Right lung (tissue), 2 donors: ENCODE measurements at regions not wholly inside any gene's neighbourhood (a gene's known extent, or its start where the extent isn't known, plus 50 kb on each side); places are given as distances from the start of the nearest gene placed in this dataset.
"Not testable (repeated sequence)": the region's sequence is repeated elsewhere in the genome, so short reads cannot be mapped to it uniquely, and the experiment has no call there.

Source experiments
- DNase-seq, 2 donors: peaks; one replicate each; pipeline ENCODE4 v3.0.0-alpha.2; 2013

DNA sequence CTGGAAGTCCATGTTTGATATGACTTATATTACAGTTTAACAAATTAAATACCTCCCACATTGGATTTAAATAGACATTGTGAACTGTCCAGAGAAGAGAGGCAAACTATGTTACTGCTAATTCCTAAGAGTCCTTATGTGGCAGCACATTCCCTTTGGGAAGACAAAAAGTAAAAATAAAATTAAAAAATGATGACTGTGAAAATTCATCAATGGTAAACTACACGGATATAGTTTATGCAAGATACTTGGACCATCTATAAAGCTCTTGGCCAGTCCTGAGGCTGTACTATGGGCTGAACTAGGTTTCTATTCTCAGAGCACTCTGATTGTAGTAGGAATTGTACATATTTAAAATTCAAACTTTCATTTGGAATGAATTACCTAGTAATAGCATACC lies 206.4 kb downstream of the LRRK2 start:
- DNase-seq = no peak

DNA sequence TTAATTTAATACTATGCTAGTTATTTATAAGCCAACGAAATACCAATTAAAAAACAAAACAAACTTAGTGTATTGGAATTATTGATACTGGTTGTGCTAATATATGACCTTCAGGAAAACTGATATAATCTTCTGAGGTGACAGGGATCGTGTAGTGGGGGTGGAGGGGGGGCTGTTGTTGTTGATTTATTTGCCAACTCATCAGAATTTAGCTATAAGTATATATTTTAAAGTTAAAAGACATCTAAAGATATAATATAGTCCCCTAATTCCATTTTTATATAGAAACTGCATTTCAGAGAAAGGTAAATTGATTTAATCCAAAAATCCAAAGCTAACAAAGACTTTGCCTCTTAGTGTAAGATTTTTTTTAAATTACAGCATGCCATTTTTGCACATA lies 210.5 kb downstream of the LRRK2 start:
- DNase-seq = no peak

DNA sequence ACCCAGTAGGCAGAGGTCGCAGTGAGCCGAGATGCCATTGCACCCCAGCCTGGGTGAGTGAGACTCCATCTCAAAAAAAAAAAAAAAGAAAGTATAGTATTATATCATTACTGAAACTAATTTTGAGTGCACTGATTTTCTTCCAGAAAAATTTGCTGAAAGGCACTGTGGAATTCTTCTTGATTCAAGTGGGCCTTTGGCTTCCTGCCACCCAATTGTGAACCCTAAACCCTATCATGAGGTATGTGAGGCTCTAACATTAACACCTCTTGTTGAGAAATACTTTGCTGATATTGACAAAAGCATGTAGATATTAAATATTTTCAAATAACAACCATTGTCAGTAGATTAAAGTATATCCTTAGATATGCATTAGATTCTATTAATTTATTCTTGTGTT lies 211.2 kb downstream of the LRRK2 start:
- DNase-seq = peak; percentile 6 to 18

DNA sequence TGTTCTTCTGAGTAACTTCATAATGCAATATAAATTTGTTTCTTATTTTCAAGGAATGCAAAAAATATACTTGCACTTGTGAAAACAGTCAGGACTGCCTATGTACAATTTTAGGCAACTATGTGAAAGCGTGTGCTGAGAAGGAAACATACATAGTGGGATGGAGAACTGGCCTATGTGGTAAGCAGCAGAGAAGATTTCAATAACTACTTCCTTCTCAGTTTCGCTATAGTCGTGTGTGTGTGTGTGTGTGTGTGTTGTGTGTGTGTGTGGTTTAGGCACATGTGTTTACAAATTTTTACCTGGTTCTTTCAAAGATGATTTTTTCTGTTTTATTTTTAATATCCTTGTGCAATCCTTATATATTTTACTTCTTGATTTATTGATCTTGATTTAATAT lies 211.8 kb downstream of the LRRK2 start:
- DNase-seq = no peak

DNA sequence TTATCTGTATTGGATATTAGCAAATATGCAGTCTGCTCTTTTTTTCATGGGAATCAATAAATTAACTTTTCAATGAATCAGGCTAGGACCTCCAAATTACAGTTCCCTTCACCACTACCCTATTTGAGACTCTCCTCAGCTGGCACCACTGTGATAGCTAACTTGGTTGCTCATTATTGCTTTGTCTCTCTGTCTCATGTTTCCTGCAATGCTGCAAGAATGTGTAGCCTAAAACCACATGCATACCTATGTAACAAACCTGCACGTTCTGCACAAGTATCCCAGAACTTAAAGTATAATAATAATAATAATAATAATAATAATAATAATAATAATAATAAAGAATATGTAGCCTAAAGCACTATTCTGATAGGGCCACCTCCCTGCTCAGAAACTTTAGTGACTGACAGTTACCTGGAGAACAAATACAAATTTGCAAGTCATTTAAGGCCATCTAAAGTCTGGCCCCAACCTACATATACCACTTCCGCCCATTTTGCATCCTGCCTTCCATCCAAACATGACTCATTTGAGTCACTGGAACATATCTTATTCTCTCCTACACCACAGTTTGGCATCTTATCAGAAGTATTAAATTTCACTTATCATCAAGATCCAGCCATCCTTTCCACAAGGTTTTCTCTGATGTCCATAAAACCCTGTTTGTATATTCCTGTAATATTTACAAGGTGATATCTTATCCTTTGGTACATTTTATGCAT lies 215.1 kb downstream of the LRRK2 start:
- no peak for DNase-seq

DNA sequence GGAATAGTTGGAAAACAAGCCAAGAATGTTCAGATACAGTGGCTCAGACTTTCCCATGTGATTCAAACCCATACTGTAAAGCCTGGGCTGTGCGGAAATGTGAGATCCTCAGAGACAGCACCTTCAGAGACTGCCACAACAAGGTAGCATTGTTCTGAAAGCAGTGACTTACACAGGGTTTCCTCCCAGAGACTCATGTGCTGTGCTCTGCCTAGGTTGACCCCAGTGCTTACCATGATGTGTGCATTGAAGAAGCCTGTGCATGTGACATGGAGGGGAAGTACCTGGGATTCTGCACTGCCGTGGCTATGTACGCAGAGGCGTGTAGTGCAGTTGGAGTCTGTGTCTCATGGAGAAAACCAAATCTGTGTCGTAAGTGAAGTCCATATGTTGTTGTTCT lies 219.4 kb downstream of the LRRK2 start:
- no peak for DNase-seq

DNA sequence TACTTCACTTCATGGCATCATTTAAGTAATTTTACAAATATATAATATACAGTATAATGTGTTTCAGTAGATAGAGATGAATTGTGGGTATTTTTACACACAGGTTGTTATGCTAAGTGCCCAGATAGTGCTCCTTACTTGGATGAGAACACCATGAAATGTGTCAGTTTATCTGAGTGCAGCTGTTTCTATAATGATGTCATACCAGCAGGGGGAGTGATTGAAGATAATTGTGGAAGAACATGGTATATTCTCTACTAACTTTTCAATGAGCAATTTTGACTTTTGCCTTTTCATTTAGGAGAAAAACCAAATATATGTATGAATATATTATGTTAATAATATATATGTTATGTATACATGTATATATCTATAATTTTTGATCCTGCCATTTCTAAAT lies 221.6 kb downstream of the LRRK2 start:
- DNase-seq = peak in 1 of 2 donors; percentile 3

DNA sequence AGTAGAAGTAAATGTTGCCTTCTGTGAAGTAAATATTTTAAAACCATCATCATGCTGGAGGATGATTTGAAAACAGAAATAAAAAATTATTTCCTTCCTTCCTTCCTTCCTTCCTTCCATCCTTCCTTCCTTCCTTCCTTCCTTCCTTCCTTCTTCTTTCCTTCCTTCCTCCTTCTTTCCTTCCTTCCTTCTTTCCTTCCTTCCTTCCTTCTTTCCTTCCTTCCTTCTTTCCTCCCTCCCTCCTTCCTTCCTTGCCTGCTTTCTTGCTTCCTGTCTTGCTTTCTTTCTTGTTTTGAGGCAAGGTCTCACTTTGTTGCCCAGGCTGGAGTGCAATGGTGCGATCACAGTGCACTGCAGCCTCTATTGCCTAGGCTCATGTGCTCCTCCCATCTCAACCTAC lies 223.7 kb downstream of the LRRK2 start:
- DNase-seq = not testable (repeated sequence)

DNA sequence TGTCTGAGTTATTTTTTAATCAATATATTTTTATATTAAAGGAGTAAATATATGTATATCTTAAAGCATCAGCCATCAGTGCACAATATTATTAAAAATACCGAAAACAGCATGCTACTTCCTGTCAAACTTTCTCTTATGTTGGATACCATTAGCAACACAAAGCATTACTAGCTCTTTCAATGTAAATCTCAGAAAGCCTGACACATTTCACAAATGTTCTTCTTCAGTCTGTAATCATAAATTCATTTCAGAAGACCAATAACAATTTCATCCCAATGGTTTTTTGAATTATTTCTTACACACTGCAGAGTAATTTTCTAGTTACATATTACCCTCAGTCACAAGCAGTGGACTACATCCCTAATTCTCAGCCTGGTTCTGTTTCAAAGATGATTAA lies 226.9 kb downstream of the LRRK2 start:
- no peak for DNase-seq

DNA sequence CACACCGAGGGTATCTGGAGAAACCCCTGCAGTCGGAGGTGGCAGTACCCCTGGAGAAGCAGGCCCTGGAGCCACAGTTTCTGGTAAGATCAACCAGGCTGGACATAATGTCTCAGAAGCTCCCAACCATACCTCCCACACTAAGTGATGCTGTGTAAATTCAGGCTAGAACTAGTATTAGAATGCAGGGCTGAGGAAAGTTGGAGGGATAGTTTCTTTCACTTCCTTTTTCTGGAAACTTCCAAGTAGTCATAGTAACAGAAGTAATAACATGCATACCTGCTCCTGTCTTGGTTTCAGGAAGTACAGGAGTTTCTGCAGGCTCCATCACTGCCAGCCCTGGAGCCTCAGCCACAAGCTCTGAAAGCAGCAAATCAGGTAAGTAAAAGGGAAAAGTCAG lies 228.1 kb upstream of the CNTN1 start:
- no peak for DNase-seq

DNA sequence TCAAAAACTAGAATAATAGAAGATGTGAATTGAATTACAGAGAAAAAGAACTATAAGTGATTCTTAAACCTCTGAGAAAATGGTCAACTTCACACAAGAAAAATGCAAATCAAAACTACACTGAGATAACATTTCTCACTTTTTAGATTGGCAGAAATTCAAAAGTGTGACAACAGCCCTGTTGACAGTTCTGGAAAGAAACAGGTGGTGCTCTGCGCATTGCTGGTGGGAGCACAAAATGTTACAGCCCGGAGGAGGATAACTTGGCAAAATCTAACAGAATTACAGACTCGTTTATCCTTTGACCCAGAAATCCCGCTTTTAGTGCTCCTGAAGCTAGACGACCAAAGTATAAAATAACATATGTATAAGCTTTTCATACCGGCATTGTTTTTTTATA lies 222.5 kb upstream of the CNTN1 start:
- DNase-seq = no peak

DNA sequence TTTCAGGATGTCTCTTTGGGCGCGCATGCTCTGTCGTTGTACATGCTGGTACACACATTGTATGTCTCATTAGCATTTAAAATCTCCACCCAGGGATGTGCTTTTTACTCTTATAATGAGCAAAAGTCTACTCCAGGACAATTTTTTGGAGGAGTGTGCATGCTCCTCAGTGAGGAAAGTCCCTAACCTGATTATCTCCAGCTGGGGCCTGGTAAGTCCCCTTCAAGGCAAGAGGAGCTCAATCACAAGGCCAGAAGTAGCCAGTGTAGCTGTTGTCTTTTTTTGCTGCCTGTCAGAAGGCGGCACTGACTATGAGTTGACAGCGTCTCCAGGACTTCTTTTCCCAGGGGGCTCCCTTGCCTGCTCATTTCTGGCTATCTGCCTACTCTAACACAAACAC lies 218.3 kb upstream of the CNTN1 start:
- DNase-seq = no peak

DNA sequence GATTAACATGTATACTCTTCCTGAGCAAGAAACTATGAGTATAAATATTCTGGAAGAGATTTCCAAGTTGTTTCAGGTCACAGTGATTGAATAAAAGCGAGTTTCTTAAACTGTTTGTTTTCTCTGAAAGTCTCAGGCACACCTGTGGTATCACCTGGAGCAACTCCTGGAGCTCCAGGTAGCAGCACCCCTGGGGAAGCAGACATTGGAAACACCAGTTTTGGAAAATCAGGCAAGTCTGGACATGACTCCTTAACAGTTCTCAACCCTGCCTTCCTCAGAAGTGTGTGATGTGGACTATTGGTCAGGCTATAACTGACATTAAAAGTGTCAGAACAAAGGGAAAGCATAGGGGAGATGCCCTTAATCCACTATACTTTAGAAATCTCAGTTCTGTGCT lies 217.6 kb upstream of the CNTN1 start:
- no peak for DNase-seq

DNA sequence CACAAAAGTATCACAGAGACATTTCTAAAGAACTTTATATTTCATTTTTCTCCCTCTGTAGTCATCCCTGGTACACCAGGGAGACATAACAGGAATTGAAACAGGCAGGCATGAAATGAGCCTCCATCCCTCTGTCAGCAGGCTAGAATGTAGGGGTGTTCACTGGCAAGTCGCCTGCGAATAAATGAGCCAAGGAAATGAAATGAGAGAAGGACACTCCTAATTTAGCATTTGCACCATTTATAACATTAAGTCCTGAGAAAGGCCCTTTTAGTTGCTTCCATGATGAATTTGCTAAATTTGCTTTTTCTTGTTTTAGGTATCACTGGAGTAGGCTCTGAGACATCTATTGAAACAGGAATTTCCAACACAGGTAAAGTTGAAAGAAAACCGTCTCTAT lies 192.4 kb upstream of the CNTN1 start:
- DNase-seq = no peak

DNA sequence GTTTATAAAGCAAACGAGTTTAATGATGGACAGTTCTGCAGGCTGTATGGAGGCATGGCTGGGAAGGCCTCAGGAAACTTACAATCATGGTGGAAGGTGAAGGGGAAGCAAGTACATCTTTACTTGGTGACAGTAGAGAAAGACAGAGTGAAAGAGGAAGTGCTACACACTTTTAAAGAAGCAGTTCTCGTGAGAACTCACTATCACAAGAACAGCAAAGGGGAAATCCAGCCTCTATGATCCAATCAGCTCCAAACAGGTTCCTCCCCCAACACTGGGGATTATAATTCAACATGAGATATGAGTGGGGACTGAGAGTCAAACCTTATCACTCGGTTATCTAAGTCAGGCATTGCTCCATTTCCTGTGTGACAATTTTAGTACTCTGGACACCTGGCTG lies 189.9 kb upstream of the CNTN1 start:
- DNase-seq = no peak

DNA sequence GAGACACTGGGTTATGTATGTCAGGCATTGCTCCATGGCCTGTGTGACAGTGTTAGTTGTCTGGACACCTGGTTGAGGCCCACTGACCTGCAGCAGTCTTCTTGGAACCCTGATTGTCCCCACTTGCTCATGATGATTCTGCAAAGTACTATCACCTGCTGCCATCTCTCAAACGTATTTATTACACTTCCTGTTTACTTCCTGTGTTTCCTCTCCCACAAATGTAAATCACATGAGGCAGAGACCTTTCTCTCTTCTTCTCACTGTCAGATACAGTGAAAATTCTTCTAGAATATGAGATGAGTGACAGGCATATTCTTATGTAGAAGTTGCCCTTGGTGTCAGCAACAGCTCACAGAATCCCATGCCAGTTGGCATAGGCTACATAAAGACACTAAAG lies 186.9 kb upstream of the CNTN1 start:
- no peak for DNase-seq

DNA sequence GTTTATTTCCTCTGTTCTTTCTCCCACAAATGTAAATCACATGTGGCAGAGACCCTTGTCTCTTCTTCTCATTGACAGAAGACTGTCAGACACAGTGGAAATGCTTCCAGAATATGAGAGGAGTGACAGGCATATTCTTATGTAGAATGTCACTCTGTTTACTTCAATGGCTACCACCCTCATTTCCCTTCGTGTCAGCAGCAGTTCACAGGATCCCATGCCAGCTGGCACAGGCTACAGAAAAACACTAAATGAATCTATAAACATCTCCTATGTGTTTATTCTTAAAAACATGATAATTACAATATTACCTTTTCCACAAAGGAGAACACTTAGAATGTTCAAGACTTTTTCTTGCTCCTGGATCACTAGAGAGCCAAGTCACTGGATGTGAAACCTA lies 183.8 kb upstream of the CNTN1 start:
- peak; percentile 6 for DNase-seq

DNA sequence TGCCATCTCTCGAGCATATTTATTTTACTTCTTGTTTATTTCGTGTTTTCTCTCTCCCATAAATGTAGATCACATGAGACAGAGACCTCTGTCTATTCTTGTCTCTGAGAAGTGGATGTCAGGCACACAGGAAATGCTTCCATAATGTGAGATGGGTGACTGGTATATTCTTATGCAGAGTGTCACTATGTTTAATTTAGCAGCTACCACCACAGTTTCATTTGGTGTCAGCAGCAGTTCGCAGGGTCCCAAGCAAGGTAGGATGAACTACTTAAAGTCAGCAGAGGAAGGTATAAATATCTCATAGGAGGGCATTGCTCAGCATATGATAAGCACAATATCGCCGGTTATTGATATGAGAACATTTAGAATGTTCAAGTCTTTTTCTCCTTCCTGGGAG lies 180.9 kb upstream of the CNTN1 start:
- DNase-seq = no peak

DNA sequence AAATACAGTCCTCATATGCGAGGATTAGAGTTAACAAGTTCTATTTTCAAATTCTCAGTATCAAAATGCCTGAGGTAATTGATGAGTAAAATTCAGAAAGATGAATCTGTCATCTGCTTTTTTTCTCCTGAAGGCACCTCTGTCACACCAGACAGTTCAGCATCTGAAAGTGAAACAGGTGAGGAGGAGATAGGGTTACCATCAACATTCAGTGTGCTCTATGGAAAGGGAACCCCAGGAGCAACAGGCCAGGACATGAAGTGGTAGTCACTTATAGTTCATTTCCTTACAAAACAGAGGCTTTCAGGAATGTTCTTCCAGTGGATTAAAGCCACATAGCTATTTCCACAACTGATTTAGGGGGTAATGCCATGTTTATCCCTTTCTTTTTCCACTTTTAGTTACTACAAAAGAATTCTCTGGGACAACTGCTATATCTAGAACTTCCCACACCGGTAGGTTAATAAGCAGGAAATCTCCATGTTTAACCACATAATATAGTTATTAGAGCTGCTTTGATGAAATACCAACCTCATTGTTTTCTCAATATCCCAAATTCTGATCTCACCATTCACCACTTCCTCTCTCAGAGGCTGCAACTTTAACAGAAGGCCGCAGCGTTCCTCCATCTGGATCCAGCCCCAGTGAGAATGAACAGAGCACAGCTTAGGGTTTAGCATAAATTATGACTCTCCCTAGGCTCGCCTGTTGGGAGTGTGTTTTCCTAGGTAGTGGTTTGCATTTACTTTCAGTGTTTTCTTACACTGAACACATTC lies 177.0 kb upstream of the CNTN1 start:
- no peak for DNase-seq

DNA sequence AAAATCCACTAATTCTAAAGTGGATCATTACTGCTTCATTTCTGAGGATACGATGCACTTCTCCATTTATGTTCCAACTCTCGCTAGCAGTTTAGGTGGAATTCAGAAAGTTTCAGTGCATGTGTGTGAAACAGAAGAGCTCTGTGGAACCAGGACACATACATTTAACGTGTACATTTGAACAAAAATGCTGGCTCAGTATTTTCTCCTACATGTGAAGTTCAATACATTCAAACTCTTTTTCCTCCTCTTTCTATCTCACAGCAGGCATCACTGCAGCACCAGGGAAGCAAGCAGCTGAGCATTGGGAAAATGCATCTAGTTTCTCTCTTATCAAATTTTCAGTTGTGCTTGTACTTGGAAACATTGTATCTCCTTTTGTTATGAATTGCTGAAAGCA lies 169.4 kb upstream of the CNTN1 start:
- no peak for DNase-seq

DNA sequence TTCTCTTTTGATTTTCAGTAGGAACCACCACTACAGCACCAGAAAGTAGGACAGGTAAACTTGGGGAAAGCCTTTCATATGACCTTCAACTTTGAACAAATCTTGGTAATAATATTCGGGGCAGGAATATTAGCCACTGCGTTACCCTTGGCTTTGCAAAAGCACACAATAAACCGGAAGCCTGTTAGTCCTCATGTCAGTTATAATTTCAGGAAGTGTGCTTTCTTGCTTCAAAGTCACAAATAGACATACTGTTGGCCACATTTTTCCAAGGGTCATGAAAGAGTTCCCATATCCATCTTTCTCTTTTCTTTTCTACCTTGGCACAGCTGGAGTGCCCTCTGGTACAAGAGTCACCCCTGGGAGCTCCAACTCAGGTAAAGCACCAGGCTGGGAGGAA lies 167.2 kb upstream of the CNTN1 start:
- no peak for DNase-seq

DNA sequence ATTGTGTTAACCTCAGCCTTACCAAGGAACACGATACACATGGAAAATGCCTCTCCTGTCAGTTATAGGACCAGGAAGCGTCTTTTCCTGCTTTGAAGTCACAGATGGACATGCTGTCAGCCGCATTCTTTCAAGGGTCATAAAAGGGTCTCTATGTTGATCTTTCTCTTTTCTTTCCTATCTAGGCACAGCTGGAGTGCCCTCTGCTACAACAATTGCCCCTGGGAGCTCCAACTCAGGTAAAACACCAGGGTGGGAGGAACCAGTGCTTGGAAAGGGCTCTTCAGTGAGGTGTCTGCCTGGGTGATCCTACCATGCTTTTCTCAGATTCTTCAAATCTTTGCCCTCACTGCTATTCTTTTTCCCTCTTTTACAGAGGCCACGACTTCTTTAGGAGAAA lies 157.4 kb upstream of the CNTN1 start:
- no peak for DNase-seq

DNA sequence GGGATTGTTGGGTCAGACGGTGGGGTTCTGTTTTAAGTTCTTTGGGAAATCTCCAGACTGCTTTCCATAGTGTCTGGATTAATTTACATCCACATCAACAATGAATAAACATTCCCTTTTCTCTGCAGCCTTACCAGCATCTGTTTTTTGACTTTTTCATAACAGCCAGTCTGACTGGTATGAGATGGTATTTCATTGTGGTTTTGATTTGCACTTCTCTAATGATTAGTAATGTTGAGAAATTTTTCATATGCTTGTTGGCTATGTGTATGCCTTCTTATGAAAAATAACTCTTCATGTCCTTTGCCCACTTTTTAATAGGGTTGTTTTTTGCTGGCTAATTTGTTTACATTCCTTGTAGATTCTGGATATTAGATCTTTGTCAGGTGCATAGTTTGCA lies 140.8 kb upstream of the CNTN1 start:
- DNase-seq = no peak

DNA sequence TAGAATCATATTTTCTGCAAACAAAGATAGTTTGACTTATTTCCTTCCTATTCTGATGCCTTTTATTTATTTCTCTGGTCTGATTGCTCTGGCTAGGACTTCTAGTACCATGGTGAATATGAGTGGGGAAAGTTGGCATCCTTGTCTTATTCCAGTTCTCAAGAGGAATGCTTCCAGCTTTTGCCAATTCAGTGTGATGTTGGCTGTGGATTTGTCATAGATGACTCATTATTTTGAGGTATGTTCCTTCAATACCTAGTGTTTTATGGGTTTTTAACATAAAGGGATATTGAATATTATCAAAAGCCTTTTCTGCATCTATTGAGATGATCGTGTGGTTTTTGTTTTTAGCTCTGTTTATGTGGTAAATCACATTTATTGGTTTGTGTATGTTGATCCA lies 139.4 kb upstream of the CNTN1 start:
- DNase-seq = no peak
